BE2C (cell line): ENCODE measurements at regions not wholly inside any gene's neighbourhood (a gene's known extent, or its start where the extent isn't known, plus 50 kb on each side); places are given as distances from the start of the nearest gene placed in this dataset.
A peak's percentile ranks its signal among the peaks of the same experiment; 100 is the strongest.

Source experiments
- DNase-seq: peaks from one replicate; pipeline ENCODE4 v3.0.0-alpha.2; 2020
- H3K27me3 ChIP-seq: fragments of 250-450 bp; sonication (Bioruptor Pico); 2 replicates; pipeline ENCODE4 v1.5.1; 2020; ENCODE audit warnings: mild to moderate bottlenecking
- H3K36me3 ChIP-seq: fragments of 250-450 bp; sonication (Bioruptor Pico); 2 replicates; pipeline ENCODE4 v1.5.1; 2020; ENCODE audit warnings: mild to moderate bottlenecking
- H3K4me1 ChIP-seq: fragments of 250-450 bp; sonication (Bioruptor Pico); 2 replicates; pipeline ENCODE4 v1.5.1; 2020
- H3K4me3 ChIP-seq: 2 replicates; pipeline ENCODE4 v1.5.1; 2011; ENCODE audit warnings: low read depth, low read length
- H3K9me3 ChIP-seq: fragments of 250-450 bp; sonication (Bioruptor Pico); 2 replicates; pipeline ENCODE4 v1.5.1; 2020
- TF ChIP-seq, protein P1 (sequence below): IDR thresholded peaks from 2 replicates; pipeline ENCODE4 v1.5.1; 2012; ENCODE audit warnings: mild to moderate bottlenecking, low read depth, low read length

- Histone ChIP-seq H3K4me1 (no peaks in the 10 kb centered on the region), H3K9me3 (no peaks in the 10 kb centered on the region), H3K36me3 (no peaks in the 10 kb centered on the region), H3K27me3 (no peaks in the 10 kb centered on the region), H3K4me3 (no peak overlapping the region)
- no peak for DNase-seq
- TF ChIP-seq, protein P1, sequence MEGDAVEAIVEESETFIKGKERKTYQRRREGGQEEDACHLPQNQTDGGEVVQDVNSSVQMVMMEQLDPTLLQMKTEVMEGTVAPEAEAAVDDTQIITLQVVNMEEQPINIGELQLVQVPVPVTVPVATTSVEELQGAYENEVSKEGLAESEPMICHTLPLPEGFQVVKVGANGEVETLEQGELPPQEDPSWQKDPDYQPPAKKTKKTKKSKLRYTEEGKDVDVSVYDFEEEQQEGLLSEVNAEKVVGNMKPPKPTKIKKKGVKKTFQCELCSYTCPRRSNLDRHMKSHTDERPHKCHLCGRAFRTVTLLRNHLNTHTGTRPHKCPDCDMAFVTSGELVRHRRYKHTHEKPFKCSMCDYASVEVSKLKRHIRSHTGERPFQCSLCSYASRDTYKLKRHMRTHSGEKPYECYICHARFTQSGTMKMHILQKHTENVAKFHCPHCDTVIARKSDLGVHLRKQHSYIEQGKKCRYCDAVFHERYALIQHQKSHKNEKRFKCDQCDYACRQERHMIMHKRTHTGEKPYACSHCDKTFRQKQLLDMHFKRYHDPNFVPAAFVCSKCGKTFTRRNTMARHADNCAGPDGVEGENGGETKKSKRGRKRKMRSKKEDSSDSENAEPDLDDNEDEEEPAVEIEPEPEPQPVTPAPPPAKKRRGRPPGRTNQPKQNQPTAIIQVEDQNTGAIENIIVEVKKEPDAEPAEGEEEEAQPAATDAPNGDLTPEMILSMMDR, result no peak
These were observed 833.9 kb downstream of the FSTL5 start for GRCh38 chr4:161329852-161330251.

- Histone ChIP-seq H3K4me3 (no peak overlapping the region), H3K27me3 (no peaks in the 10 kb centered on the region), H3K9me3 (no peaks in the 10 kb centered on the region), H3K36me3 (no peaks in the 10 kb centered on the region), H3K4me1 (no peaks in the 10 kb centered on the region)
- no peak for DNase-seq
- TF ChIP-seq, protein P1, result no peak
These were observed 842.1 kb downstream of the FSTL5 start for GRCh38 chr4:161321706-161322105.

GRCh38 chr4:161320377-161320776, 843.4 kb downstream of the FSTL5 start:
- TF ChIP-seq, protein P1, result peak; percentile 82
- Histone ChIP-seq H3K4me1 (no peaks in the 10 kb centered on the region), H3K27me3 (no peaks in the 10 kb centered on the region), H3K4me3 (no peak overlapping the region), H3K9me3 (no peaks in the 10 kb centered on the region), H3K36me3 (no peaks in the 10 kb centered on the region)
- DNase-seq, result peak; percentile 60

- TF ChIP-seq, protein P1, result no peak
- no peak for DNase-seq
- H3K27me3 ChIP-seq, result no peaks in the 10 kb centered on the region
- H3K4me1 ChIP-seq, result no peaks in the 10 kb centered on the region
- H3K9me3 ChIP-seq, result no peaks in the 10 kb centered on the region
- no peaks in the 10 kb centered on the region for H3K36me3 ChIP-seq
- no peak overlapping the region for H3K4me3 ChIP-seq
These were observed 846.8 kb downstream of the FSTL5 start for GRCh38 chr4:161317000-161317399.

- H3K9me3 ChIP-seq, result no peaks in the 10 kb centered on the region
- TF ChIP-seq, protein P1, result no peak
- H3K36me3 ChIP-seq, result no peaks in the 10 kb centered on the region
- no peaks in the 10 kb centered on the region for H3K4me1 ChIP-seq
- no peaks in the 10 kb centered on the region for H3K27me3 ChIP-seq
- no peak for DNase-seq
- no peak overlapping the region for H3K4me3 ChIP-seq
These were observed 849.4 kb downstream of the FSTL5 start for GRCh38 chr4:161314371-161314770.

- DNase-seq, result no peak
- TF ChIP-seq, protein P1, result no peak
- Histone ChIP-seq H3K4me1 (no peaks in the 10 kb centered on the region), H3K27me3 (no peaks in the 10 kb centered on the region), H3K4me3 (no peak overlapping the region), H3K36me3 (no peaks in the 10 kb centered on the region), H3K9me3 (no peaks in the 10 kb centered on the region)
These were observed 860.2 kb downstream of the FSTL5 start for GRCh38 chr4:161303551-161303950.
